HFF-Myc (cell line): ENCODE measurements at regions not wholly inside any gene's neighbourhood (a gene's known extent, or its start where the extent isn't known, plus 50 kb on each side); places are given as distances from the start of the nearest gene placed in this dataset.

Experiments
- DNase-seq: peaks from one replicate; pipeline ENCODE4 v3.0.0-alpha.2; 2011; ENCODE audit warnings: low read depth; ENCODE audit errors: extremely low read depth
- H3K4me3 ChIP-seq: replicated peaks from 2 replicates; pipeline ENCODE4 v1.5.1; 2011; ENCODE audit warnings: low read depth, mild to moderate bottlenecking, control low read depth, low read length
- TF ChIP-seq, protein P1 (sequence below): IDR thresholded peaks from 2 replicates; pipeline ENCODE4 v1.5.1; 2012; ENCODE audit warnings: mild to moderate bottlenecking, low read depth, low read length, control low read depth; ENCODE audit errors: missing control alignments

- no peak overlapping the region for H3K4me3 ChIP-seq
- no peak for DNase-seq
- TF ChIP-seq, protein P1, sequence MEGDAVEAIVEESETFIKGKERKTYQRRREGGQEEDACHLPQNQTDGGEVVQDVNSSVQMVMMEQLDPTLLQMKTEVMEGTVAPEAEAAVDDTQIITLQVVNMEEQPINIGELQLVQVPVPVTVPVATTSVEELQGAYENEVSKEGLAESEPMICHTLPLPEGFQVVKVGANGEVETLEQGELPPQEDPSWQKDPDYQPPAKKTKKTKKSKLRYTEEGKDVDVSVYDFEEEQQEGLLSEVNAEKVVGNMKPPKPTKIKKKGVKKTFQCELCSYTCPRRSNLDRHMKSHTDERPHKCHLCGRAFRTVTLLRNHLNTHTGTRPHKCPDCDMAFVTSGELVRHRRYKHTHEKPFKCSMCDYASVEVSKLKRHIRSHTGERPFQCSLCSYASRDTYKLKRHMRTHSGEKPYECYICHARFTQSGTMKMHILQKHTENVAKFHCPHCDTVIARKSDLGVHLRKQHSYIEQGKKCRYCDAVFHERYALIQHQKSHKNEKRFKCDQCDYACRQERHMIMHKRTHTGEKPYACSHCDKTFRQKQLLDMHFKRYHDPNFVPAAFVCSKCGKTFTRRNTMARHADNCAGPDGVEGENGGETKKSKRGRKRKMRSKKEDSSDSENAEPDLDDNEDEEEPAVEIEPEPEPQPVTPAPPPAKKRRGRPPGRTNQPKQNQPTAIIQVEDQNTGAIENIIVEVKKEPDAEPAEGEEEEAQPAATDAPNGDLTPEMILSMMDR, result no peak
Measured at GRCh38 chr5:32851559-32852173, 140.5 kb downstream of the NPR3 start.

DNA sequence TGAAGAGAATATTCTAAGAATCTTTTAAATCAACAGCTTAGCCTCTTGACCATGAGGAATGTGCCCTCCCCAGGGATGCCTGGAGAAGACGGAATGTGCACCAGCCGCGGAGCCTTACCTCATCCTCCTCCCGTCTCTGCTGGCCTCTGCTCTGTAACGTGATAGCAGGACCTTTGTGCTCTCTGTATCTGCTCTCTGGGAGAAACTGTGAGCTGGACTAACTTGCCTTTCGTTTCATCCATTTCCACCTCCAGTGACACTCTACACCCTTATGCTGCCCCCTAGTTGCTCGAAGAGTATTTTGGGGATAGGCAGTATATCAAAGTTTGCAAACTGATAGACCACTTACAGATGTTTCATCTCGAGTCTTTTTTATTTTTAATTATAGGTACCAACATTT is 141.4 kb downstream of the NPR3 start:
- DNase-seq, result no peak
- TF ChIP-seq, protein P1, result peak; percentile 34
- no peak overlapping the region for H3K4me3 ChIP-seq

DNA sequence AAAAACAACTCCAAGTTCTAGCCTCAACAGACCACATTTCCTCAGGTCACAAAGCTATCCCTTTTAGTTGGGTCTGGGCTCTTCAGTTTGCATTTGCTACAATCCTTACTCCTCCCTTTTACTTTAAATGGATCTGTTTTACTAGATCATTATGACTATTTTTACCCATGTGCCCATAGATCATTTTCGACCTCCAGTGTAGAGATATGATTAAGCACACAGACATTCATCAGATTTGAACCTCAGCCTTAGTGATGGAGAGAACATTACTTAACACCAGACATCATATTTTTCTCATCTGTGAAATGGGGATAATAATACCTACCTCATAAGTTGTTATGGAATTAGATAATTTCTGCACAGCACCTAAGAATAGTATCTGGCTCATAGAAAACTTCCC is 141.9 kb downstream of the NPR3 start:
- TF ChIP-seq, protein P1, result no peak
- DNase-seq, result no peak
- H3K4me3 ChIP-seq, result no peak overlapping the region

GRCh38 chr5:32854473-32854872 is 143.4 kb downstream of the NPR3 start:
- no peak overlapping the region for H3K4me3 ChIP-seq
- TF ChIP-seq, protein P1, result no peak
- no peak for DNase-seq

GRCh38 chr5:32859211-32859641 is 148.1 kb downstream of the NPR3 start:
- H3K4me3 ChIP-seq, result no peak overlapping the region
- TF ChIP-seq, protein P1, result no peak
- DNase-seq, result no peak

GRCh38 chr5:32865475-32865874 is 154.4 kb downstream of the NPR3 start:
- DNase-seq, result peak; percentile 67
- H3K4me3 ChIP-seq, result no peak overlapping the region
- TF ChIP-seq, protein P1, result no peak

DNA sequence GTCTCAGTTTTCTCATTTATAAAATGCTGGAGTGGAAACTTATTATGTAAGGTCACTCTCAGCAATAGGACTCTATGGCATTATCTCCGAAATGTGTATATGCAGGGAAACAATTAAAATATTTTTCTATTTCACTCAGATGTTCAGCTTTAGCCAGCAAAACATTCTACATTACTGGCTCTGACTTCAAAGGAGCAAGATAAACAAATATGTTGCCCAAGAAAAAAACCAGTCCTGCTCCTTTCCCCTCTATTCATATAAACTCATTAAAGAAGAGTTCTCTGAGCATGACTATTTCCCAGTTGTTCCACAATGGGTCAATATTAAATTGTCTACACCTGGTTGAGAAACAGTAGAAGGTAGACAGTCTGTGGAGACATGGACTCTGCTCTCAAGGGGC is 155.0 kb downstream of the NPR3 start:
- no peak for DNase-seq
- H3K4me3 ChIP-seq, result no peak overlapping the region
- TF ChIP-seq, protein P1, result no peak
